ENCODE measurements at regions not wholly inside any gene's neighbourhood (a gene's known extent, or its start where the extent isn't known, plus 50 kb on each side); places are given as distances from the start of the nearest gene placed in this dataset.

DNA sequence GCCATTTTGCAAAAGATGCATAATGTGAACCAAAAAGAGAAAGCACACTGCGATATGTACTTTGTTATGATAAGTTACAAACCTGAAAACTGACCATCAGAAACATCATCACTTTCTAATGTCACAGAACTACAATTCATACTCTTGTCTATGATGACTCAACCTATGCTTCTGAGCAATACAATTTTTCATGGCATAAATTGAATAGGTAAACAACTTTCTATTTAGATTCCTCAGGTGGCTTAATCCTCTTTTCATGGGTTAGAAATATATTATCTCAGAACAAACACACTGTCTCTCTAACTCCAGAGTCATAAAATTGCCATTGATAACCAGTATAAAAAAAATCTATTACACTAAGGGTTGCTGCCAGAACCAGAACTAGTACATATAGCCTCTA is 1715.0 kb upstream of the FLRT2 start:
- no peaks in the 10 kb centered on the region for H3K36me3 Mint-ChIP-seq
- no peak overlapping the region for H3K4me3 Mint-ChIP-seq
- ATAC-seq (replicated peaks) (no peak), DNase-seq (no peak)
- H3K9me3 Mint-ChIP-seq, result peaks cover 3 to 5% of the 10 kb centered on the region in 2 donors
- H3K27me3 Mint-ChIP-seq, result no peaks in the 10 kb centered on the region
- H3K4me1 Mint-ChIP-seq, result no peaks in the 10 kb centered on the region
- H3K27ac Mint-ChIP-seq, result no peak overlapping the region

- Mint-ChIP-seq H3K9me3 (peaks cover 0 to 3% of the 10 kb centered on the region in 2 donors), H3K4me3 (no peak overlapping the region), H3K36me3 (no peaks in the 10 kb centered on the region), H3K4me1 (no peaks in the 10 kb centered on the region), H3K27me3 (no peaks in the 10 kb centered on the region), H3K27ac (no peak overlapping the region)
- no peak for DNase-seq
- no peak for ATAC-seq (replicated peaks)
Measured at GRCh38 chr14:83816761-83817160, 1713.2 kb upstream of the FLRT2 start.

DNA sequence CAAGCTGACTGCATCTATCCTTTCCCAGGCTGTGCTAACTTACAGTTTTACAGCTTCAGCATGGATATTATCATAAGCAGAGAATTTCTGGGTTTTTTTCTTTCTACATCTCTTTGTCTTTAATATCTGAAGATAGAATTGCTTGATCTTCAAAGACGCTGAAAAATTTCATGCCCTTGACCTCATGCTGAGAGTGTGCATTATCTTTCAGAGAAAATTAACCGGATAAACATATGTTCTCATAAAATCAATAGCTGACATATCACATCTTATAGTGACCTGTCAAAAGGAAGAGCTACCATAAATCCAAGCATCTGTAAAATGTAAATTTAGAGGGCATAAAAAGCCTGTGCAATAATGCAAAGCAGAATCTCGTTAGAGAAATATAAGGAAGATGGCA is 1704.1 kb upstream of the FLRT2 start:
- H3K27ac Mint-ChIP-seq, result no peak overlapping the region
- H3K4me1 Mint-ChIP-seq, result no peaks in the 10 kb centered on the region

DNA sequence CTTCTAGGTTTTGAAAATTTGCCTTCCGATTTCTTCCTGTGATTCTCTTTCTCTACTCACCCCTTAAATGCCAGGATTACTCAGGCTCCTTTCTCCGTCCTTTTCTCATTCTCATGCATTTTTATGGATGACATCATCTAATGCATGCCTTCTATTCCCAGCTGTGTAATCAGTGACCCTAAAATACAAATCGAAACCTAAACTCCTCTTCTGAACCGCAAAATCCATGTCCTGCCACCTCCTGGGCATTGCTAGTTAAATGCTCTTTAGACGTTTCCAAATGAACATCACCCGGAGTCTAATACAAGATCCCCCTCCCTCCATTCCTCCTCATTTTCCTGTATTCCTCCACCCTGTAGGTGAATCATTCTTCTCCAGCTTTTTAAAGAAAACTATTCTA is 1703.1 kb upstream of the FLRT2 start:
- Mint-ChIP-seq H3K9me3 (peaks cover 0 to 3% of the 10 kb centered on the region in 2 donors), H3K27me3 (no peaks in the 10 kb centered on the region), H3K36me3 (no peaks in the 10 kb centered on the region), H3K4me3 (no peak overlapping the region), H3K4me1 (no peaks in the 10 kb centered on the region), H3K27ac (no peak overlapping the region)
- ATAC-seq (replicated peaks) (no peak), DNase-seq (no peak)

More for the DNA sequence above, 1704.1 kb upstream of the FLRT2 start:
- H3K27me3 Mint-ChIP-seq, result no peaks in the 10 kb centered on the region
- DNase-seq (no peak), ATAC-seq (replicated peaks) (no peak)
- H3K4me3 Mint-ChIP-seq, result no peak overlapping the region
- H3K36me3 Mint-ChIP-seq, result no peaks in the 10 kb centered on the region
- H3K9me3 Mint-ChIP-seq, result peaks cover 0 to 5% of the 10 kb centered on the region in 2 donors

DNA sequence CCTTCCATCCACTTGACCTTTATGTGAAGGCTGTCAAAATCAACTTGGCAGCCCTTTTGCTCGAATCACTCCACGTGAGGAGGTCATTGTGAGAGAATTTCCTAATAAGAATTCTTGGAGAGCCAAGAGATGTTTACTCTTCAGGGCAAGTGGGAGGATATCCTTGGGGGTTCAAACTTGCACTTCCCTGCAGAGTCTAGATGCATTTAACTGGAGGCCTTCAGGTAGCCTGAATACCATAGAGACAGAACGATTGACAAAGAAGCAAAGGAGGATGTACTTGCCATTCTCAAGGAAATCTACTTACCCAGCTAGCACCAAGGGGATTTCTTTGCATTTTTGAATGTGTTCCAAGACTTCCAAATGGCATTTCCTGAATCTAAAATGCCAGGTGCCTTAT is 1702.6 kb upstream of the FLRT2 start:
- Mint-ChIP-seq H3K4me1 (no peaks in the 10 kb centered on the region), H3K27ac (no peak overlapping the region), H3K36me3 (no peaks in the 10 kb centered on the region), H3K4me3 (no peak overlapping the region), H3K27me3 (no peaks in the 10 kb centered on the region), H3K9me3 (peaks cover 0 to 3% of the 10 kb centered on the region in 2 donors)
- ATAC-seq (replicated peaks) (no peak), DNase-seq (no peak)

GRCh38 chr14:83828406-83828805 is 1701.5 kb upstream of the FLRT2 start:
- no peaks in the 10 kb centered on the region for H3K27me3 Mint-ChIP-seq
- no peak overlapping the region for H3K27ac Mint-ChIP-seq
- peaks cover 0 to 5% of the 10 kb centered on the region in 2 donors for H3K9me3 Mint-ChIP-seq
- H3K36me3 Mint-ChIP-seq, result no peaks in the 10 kb centered on the region
- no peak overlapping the region for H3K4me3 Mint-ChIP-seq
- no peaks in the 10 kb centered on the region for H3K4me1 Mint-ChIP-seq
- ATAC-seq (replicated peaks) (no peak), DNase-seq (no peak)

GRCh38 chr14:83830316-83830715 is 1699.6 kb upstream of the FLRT2 start:
- Mint-ChIP-seq H3K36me3 (no peaks in the 10 kb centered on the region), H3K27ac (no peak overlapping the region), H3K9me3 (peaks cover 0 to 3% of the 10 kb centered on the region in 2 donors), H3K27me3 (no peaks in the 10 kb centered on the region), H3K4me1 (no peaks in the 10 kb centered on the region), H3K4me3 (no peak overlapping the region)
- DNase-seq, result no peak
- ATAC-seq (replicated peaks), result no peak

DNA sequence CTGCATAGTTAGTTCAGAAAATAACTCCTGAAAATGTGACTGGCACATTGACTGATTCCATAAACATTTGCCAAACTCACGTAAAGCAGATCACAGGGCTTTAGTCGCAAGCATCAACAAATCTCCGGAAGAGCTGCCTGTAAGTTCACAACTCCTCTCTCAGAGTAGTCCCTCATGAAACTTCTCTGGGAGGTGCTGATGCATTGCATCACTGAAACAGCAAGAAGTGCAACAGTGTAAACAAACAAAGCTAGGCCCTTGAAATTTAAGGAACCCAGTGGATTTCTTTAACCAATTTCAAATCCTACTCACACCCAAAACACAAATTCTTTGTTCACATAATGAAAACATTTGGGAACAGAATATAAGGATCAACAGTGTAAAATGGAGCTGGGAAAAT is 1691.7 kb upstream of the FLRT2 start:
- no peaks in the 10 kb centered on the region for H3K4me1 Mint-ChIP-seq
- no peak overlapping the region for H3K27ac Mint-ChIP-seq

DNA sequence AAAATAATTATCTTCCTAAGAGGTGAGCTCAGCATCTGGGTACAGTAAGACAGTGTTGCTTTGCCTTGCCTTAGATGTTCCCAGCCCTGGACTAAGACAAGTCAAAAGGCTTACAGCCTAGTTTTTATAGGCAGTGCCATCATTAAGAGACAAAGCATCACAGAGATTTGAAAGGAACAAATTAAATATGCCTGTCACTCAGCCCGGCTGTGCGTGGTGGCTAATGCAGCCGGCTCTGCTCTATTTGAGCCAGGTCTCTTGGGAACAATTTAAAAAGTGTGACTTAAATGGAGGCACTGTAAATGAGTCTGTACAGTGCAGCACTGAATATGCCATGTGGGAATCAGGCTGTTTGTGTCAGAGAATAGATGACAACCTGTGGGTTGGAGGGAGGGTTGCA is 1687.4 kb upstream of the FLRT2 start:
- Mint-ChIP-seq H3K27me3 (no peaks in the 10 kb centered on the region), H3K9me3 (peaks cover 2 to 3% of the 10 kb centered on the region in 2 donors), H3K27ac (no peak overlapping the region), H3K4me1 (no peaks in the 10 kb centered on the region), H3K4me3 (no peak overlapping the region), H3K36me3 (no peaks in the 10 kb centered on the region)
- DNase-seq (no peak), ATAC-seq (replicated peaks) (no peak)

More for the DNA sequence above, 1691.7 kb upstream of the FLRT2 start:
- ATAC-seq (replicated peaks) (no peak), DNase-seq (no peak)
- Mint-ChIP-seq H3K36me3 (no peaks in the 10 kb centered on the region), H3K9me3 (peaks cover 2 to 3% of the 10 kb centered on the region in 2 donors), H3K27me3 (no peaks in the 10 kb centered on the region), H3K4me3 (no peak overlapping the region)

GRCh38 chr14:83847102-83847501 is 1682.8 kb upstream of the FLRT2 start:
- DNase-seq (no peak), ATAC-seq (replicated peaks) (no peak)
- Mint-ChIP-seq H3K4me3 (no peak overlapping the region), H3K9me3 (peaks cover 4% of the 10 kb centered on the region in 2 donors), H3K27ac (no peak overlapping the region), H3K36me3 (no peaks in the 10 kb centered on the region), H3K27me3 (no peaks in the 10 kb centered on the region), H3K4me1 (no peaks in the 10 kb centered on the region)

- Mint-ChIP-seq H3K4me1 (no peaks in the 10 kb centered on the region), H3K9me3 (peaks cover 4 to 11% of the 10 kb centered on the region in 2 donors), H3K27ac (no peak overlapping the region), H3K4me3 (no peak overlapping the region), H3K36me3 (no peaks in the 10 kb centered on the region), H3K27me3 (no peaks in the 10 kb centered on the region)
- ATAC-seq (replicated peaks) (no peak), DNase-seq (no peak)
Measured at GRCh38 chr14:83850092-83850491, 1679.9 kb upstream of the FLRT2 start.

DNA sequence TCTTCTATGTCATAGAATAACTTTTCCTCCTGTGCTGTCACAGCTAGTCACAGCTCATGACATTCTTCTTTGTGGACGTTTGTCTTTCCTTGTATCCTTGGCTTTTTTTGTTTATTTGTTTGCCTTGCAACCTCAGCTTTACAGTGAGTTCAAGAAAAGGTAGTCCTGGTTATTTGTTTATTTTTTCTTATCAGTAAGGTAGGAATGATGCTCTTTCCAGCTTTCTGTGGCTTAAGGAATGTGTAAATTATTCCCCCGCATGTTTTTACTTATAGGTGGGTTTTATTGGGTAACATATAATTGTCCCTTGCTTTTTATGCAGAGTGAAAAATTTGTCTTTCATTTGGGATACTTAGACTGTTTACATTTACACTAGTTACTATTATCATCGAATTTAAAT is 1673.6 kb upstream of the FLRT2 start:
- Mint-ChIP-seq H3K27me3 (no peaks in the 10 kb centered on the region), H3K36me3 (no peaks in the 10 kb centered on the region), H3K4me3 (no peak overlapping the region), H3K9me3 (peaks cover 0 to 8% of the 10 kb centered on the region in 2 donors), H3K27ac (no peak overlapping the region), H3K4me1 (no peaks in the 10 kb centered on the region)
- ATAC-seq (replicated peaks) (no peak), DNase-seq (no peak)

- no peaks in the 10 kb centered on the region for H3K4me1 Mint-ChIP-seq
- DNase-seq (no peak), ATAC-seq (replicated peaks) (no peak)
- H3K4me3 Mint-ChIP-seq, result no peak overlapping the region
- no peaks in the 10 kb centered on the region for H3K27me3 Mint-ChIP-seq
- H3K9me3 Mint-ChIP-seq, result no peaks in the 10 kb centered on the region
- no peak overlapping the region for H3K27ac Mint-ChIP-seq
- H3K36me3 Mint-ChIP-seq, result no peaks in the 10 kb centered on the region
Measured at GRCh38 chr14:83860631-83861155, 1669.3 kb upstream of the FLRT2 start.

- peaks cover 0 to 1% of the 10 kb centered on the region in 2 donors for H3K9me3 Mint-ChIP-seq
- H3K4me1 Mint-ChIP-seq, result no peaks in the 10 kb centered on the region
- H3K4me3 Mint-ChIP-seq, result no peak overlapping the region
- ATAC-seq (replicated peaks) (no peak), DNase-seq (no peak)
- H3K36me3 Mint-ChIP-seq, result no peaks in the 10 kb centered on the region
- no peaks in the 10 kb centered on the region for H3K27me3 Mint-ChIP-seq
- no peak overlapping the region for H3K27ac Mint-ChIP-seq
Measured at GRCh38 chr14:83863042-83863774, 1666.7 kb upstream of the FLRT2 start.

GRCh38 chr14:83864106-83864505 is 1665.8 kb upstream of the FLRT2 start:
- Mint-ChIP-seq H3K4me1 (no peaks in the 10 kb centered on the region), H3K9me3 (peaks cover 0 to 1% of the 10 kb centered on the region in 2 donors), H3K36me3 (no peaks in the 10 kb centered on the region), H3K27ac (no peak overlapping the region), H3K4me3 (no peak overlapping the region), H3K27me3 (no peaks in the 10 kb centered on the region)
- ATAC-seq (replicated peaks) (no peak), DNase-seq (no peak)

Data from stimulated activated naive B cell treated with anti-CD40 and anti-IgM and Interleukin-4, amounts not matched to agents 10 μg/mL and 1 μg/mL and 100 μg/mL, for 72 hours (primary cell).